ENCODE measurements at regions not wholly inside any gene's neighbourhood (a gene's known extent, or its start where the extent isn't known, plus 50 kb on each side); places are given as distances from the start of the nearest gene placed in this dataset.

- in situ Hi-C loops (cut with HindIII; ENCODE audit: extremely low pct_ligation_motif_present, low pct_unique_long_range_greater_than_20kb), result no loop called here
Observed at GRCh38 chr7:88458279-88458678, 151.6 kb upstream of the STEAP4 start.

DNA sequence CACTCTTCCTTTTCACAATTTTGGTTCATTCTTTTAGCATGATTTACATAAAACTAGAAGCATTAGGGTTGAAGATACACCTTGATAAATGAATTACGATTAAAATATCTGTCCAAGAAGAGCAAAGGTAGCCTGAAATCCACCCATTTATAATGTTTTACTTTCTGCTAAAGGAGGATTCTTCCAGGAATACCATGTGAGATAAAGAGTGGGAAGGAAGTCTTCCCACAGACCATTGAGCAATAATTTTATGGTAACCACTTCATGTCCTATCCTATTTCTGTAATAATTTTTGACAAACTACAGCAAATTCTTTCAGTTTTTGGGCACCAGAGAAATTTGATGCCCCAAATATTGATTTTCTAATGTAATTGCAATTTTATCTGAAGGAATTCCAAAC, 150.6 kb upstream of the STEAP4 start:
- CTCF ChIA-PET (ENCODE audit: low intra/inter-chr PET ratio, low total read pairs), result no interaction called here
- TF ChIP-seq, protein P1, sequence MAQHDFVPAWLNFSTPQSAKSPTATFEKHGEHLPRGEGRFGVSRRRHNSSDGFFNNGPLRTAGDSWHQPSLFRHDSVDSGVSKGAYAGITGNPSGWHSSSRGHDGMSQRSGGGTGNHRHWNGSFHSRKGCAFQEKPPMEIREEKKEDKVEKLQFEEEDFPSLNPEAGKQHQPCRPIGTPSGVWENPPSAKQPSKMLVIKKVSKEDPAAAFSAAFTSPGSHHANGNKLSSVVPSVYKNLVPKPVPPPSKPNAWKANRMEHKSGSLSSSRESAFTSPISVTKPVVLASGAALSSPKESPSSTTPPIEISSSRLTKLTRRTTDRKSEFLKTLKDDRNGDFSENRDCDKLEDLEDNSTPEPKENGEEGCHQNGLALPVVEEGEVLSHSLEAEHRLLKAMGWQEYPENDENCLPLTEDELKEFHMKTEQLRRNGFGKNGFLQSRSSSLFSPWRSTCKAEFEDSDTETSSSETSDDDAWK (CRISPR knock-in tag; IDR thresholded peaks at IDR 0.05), result no peak
- TF ChIP-seq TOPORS (CRISPR knock-in tag; IDR thresholded peaks at IDR 0.05) (no peak), ZHX1 (CRISPR knock-in tag; IDR thresholded peaks at IDR 0.05; ENCODE audit: low read depth) (no peak), MYNN (CRISPR knock-in tag; IDR thresholded peaks at IDR 0.05; ENCODE audit: low read depth) (no peak), SKI (IDR thresholded peaks at IDR 0.05; ENCODE audit: partially characterized antibody) (no peak), TCF7 (IDR thresholded peaks at IDR 0.05; ENCODE audit: low read depth) (no peak), SP1 (IDR thresholded peaks at IDR 0.05) (no peak), SP1 (CRISPR knock-in tag; IDR thresholded peaks at IDR 0.05) (no peak), ZNF263 (CRISPR knock-in tag; IDR thresholded peaks at IDR 0.05) (no peak), NFE2L1 (CRISPR knock-in tag; IDR thresholded peaks at IDR 0.05; ENCODE audit: borderline replicate concordance) (no peak), ZSCAN29 (CRISPR knock-in tag; conservative IDR thresholded peaks at IDR 0.05) (no peak)

More at GRCh38 chr7:88458279-88458678, 151.6 kb upstream of the STEAP4 start:
- H3K9me3 ChIP-seq (ENCODE audit: low read length), result no peaks in the 10 kb centered on the region
- H3K36me3 ChIP-seq (replicated peaks in 1 of 2; ENCODE audit: control insufficient read depth in 1 of 2, insufficient read depth in 2 of 2, low read length in 2 of 2), result no peaks in the 10 kb centered on the region
- H3K27ac ChIP-seq (ENCODE audit: extremely low read length, insufficient read depth, low read length), result no peak overlapping the region
- no peak overlapping the region for H3K4me3 ChIP-seq (replicated peaks in 1 of 3; ENCODE audit: insufficient read depth in 1 of 3, low read depth in 2 of 3, low read length in 3 of 3)
- POLR2A ChIA-PET, result no interaction called here
- DNase-seq (ENCODE audit: low spot score) (no peak), FAIRE-seq (no peak), ATAC-seq (no peak)
- TF ChIP-seq ZNF83 (CRISPR knock-in tag; IDR thresholded peaks at IDR 0.05; ENCODE audit: borderline replicate concordance), result no peak
- TF ChIP-seq, protein P2, sequence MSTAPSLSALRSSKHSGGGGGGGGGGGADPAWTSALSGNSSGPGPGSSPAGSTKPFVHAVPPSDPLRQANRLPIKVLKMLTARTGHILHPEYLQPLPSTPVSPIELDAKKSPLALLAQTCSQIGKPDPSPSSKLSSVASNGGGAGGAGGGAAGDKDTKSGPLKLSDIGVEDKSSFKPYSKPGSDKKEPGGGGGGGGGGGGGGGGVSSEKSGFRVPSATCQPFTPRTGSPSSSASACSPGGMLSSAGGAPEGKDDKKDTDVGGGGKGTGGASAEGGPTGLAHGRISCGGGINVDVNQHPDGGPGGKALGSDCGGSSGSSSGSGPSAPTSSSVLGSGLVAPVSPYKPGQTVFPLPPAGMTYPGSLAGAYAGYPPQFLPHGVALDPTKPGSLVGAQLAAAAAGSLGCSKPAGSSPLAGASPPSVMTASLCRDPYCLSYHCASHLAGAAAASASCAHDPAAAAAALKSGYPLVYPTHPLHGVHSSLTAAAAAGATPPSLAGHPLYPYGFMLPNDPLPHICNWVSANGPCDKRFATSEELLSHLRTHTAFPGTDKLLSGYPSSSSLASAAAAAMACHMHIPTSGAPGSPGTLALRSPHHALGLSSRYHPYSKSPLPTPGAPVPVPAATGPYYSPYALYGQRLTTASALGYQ (CRISPR knock-in tag; IDR thresholded peaks at IDR 0.05), result no peak
- CTCF ChIA-PET (ENCODE audit: low intra/inter-chr PET ratio, low total read pairs), result no interaction called here
- H3K4me1 ChIP-seq (ENCODE audit: insufficient read depth, low read length), result no peaks in the 10 kb centered on the region
- H3K27me3 ChIP-seq (ENCODE audit: control insufficient read depth in 1 of 2, insufficient read depth in 2 of 2, low read length in 2 of 2), result no peaks in the 10 kb centered on the region
- H3K4me2 ChIP-seq (ENCODE audit: low read depth, low read length), result no peak overlapping the region
- no peak overlapping the region for H3K9ac ChIP-seq (ENCODE audit: insufficient read depth, low read depth, low read length)
- no peaks in the 10 kb centered on the region for H3K79me2 ChIP-seq (ENCODE audit: insufficient read depth, low read length)
- intact Hi-C loops (cut with micrococcal nuclease; ENCODE audit: unreplicated experiment), result no loop called here
- H4K20me1 ChIP-seq (ENCODE audit: insufficient read depth, low read length), result no peaks in the 10 kb centered on the region
- no peak overlapping the region for H2AFZ ChIP-seq (ENCODE audit: low read length)
- no TSS peak for BruUV-seq (replicated peaks)

More for the DNA sequence above, 150.6 kb upstream of the STEAP4 start:
- H2AFZ ChIP-seq (ENCODE audit: low read length), result no peak overlapping the region
- intact Hi-C loops (cut with micrococcal nuclease; ENCODE audit: unreplicated experiment), result no loop called here
- no peaks in the 10 kb centered on the region for H3K79me2 ChIP-seq (ENCODE audit: insufficient read depth, low read length)
- no peak for DNase-seq (ENCODE audit: low spot score)
- BruUV-seq (replicated peaks), result no TSS peak
- H3K27me3 ChIP-seq (ENCODE audit: control insufficient read depth in 1 of 2, insufficient read depth in 2 of 2, low read length in 2 of 2), result no peaks in the 10 kb centered on the region
- H3K9me3 ChIP-seq (ENCODE audit: low read length), result no peaks in the 10 kb centered on the region
- WGBS (ENCODE audit: low lambda C conversion rate), result 3% methylated on average over 1 of the region's 1 CpG
- H3K4me1 ChIP-seq (ENCODE audit: insufficient read depth, low read length), result no peaks in the 10 kb centered on the region
- H3K4me2 ChIP-seq (ENCODE audit: low read depth, low read length), result no peak overlapping the region
- H3K4me3 ChIP-seq (replicated peaks in 1 of 3; ENCODE audit: insufficient read depth in 1 of 3, low read depth in 2 of 3, low read length in 3 of 3), result no peak overlapping the region
- no peaks in the 10 kb centered on the region for H4K20me1 ChIP-seq (ENCODE audit: insufficient read depth, low read length)
- no peak for ATAC-seq
- H3K36me3 ChIP-seq (replicated peaks in 1 of 2; ENCODE audit: control insufficient read depth in 1 of 2, insufficient read depth in 2 of 2, low read length in 2 of 2), result no peaks in the 10 kb centered on the region
- POLR2A ChIA-PET, result no interaction called here
- FAIRE-seq, result no peak
- no peak overlapping the region for H3K9ac ChIP-seq (ENCODE audit: insufficient read depth, low read depth, low read length)
- H3K27ac ChIP-seq (ENCODE audit: extremely low read length, insufficient read depth, low read length), result no peak overlapping the region
- in situ Hi-C loops (cut with HindIII; ENCODE audit: extremely low pct_ligation_motif_present, low pct_unique_long_range_greater_than_20kb), result no loop called here
